ENCODE measurements at regions not wholly inside any gene's neighbourhood (a gene's known extent, or its start where the extent isn't known, plus 50 kb on each side); places are given as distances from the start of the nearest gene placed in this dataset.

GRCh38 chr19:28066988-28067387, 1146.0 kb downstream of the UQCRFS1 start:
- no peak overlapping the region for H3K4me3 Mint-ChIP-seq (ENCODE audit: unreplicated experiment)
- CTCF ChIA-PET, result no interaction called here

GRCh38 chr19:28066161-28066560, 1146.8 kb downstream of the UQCRFS1 start:
- no peaks in the 10 kb centered on the region for H3K36me3 Mint-ChIP-seq (ENCODE audit: insufficient read depth, unreplicated experiment)
- intact Hi-C loops (cut with micrococcal nuclease), result no loop called here
- H3K9me3 Mint-ChIP-seq (ENCODE audit: unreplicated experiment), result peaks cover 23% of the 10 kb centered on the region
- no peaks in the 10 kb centered on the region for H3K4me1 Mint-ChIP-seq (ENCODE audit: insufficient read depth, unreplicated experiment)
- DNase-seq (ENCODE audit: unreplicated experiment), result no peak
- POLR2A ChIA-PET, result no interaction called here
- no peak overlapping the region for H3K4me3 Mint-ChIP-seq (ENCODE audit: unreplicated experiment)
- CTCF ChIA-PET, result interaction anchor here (0.8 kb wide), 1 partner anchor 82 kb away, joined by 3 read pairs; no protein-coding TSS in a partner anchor
- no TSS peak for BruUV-seq (replicated peaks)
- TF ChIP-seq CTCF (IDR thresholded peaks at IDR 0.05; ENCODE audit: unreplicated experiment), result no peak
- H3K27ac Mint-ChIP-seq (ENCODE audit: low read depth, unreplicated experiment), result no peak overlapping the region
- no peaks in the 10 kb centered on the region for H3K27me3 Mint-ChIP-seq (ENCODE audit: insufficient read depth, unreplicated experiment)

More at GRCh38 chr19:28066988-28067387, 1146.0 kb downstream of the UQCRFS1 start:
- POLR2A ChIA-PET, result no interaction called here
- no TSS peak for BruUV-seq (replicated peaks)
- no peak for TF ChIP-seq CTCF (IDR thresholded peaks at IDR 0.05; ENCODE audit: unreplicated experiment)
- no peaks in the 10 kb centered on the region for H3K4me1 Mint-ChIP-seq (ENCODE audit: insufficient read depth, unreplicated experiment)
- peaks cover 23% of the 10 kb centered on the region for H3K9me3 Mint-ChIP-seq (ENCODE audit: unreplicated experiment)
- DNase-seq (ENCODE audit: unreplicated experiment), result no peak
- H3K27ac Mint-ChIP-seq (ENCODE audit: low read depth, unreplicated experiment), result no peak overlapping the region
- intact Hi-C loops (cut with micrococcal nuclease), result no loop called here
- no peaks in the 10 kb centered on the region for H3K27me3 Mint-ChIP-seq (ENCODE audit: insufficient read depth, unreplicated experiment)
- no peaks in the 10 kb centered on the region for H3K36me3 Mint-ChIP-seq (ENCODE audit: insufficient read depth, unreplicated experiment)

GRCh38 chr19:28065026-28065425, 1147.9 kb downstream of the UQCRFS1 start:
- Mint-ChIP-seq H3K4me3 (ENCODE audit: unreplicated experiment) (no peak overlapping the region), H3K36me3 (ENCODE audit: insufficient read depth, unreplicated experiment) (no peaks in the 10 kb centered on the region), H3K27me3 (ENCODE audit: insufficient read depth, unreplicated experiment) (no peaks in the 10 kb centered on the region), H3K27ac (ENCODE audit: low read depth, unreplicated experiment) (no peak overlapping the region), H3K4me1 (ENCODE audit: insufficient read depth, unreplicated experiment) (no peaks in the 10 kb centered on the region), H3K9me3 (ENCODE audit: unreplicated experiment) (peaks cover 23% of the 10 kb centered on the region)
- no TSS peak for BruUV-seq (replicated peaks)
- intact Hi-C loops (cut with micrococcal nuclease), result no loop called here
- no peak for TF ChIP-seq CTCF (IDR thresholded peaks at IDR 0.05; ENCODE audit: unreplicated experiment)
- DNase-seq (ENCODE audit: unreplicated experiment), result no peak
- POLR2A ChIA-PET, result interaction anchor here (0.5 kb wide), 1 partner anchor 44 kb away, joined by 3 read pairs; no protein-coding TSS in a partner anchor
- CTCF ChIA-PET, result no interaction called here

- Mint-ChIP-seq H3K4me3 (ENCODE audit: unreplicated experiment) (no peak overlapping the region), H3K27me3 (ENCODE audit: insufficient read depth, unreplicated experiment) (no peaks in the 10 kb centered on the region), H3K4me1 (ENCODE audit: insufficient read depth, unreplicated experiment) (no peaks in the 10 kb centered on the region), H3K9me3 (ENCODE audit: unreplicated experiment) (peaks cover 23% of the 10 kb centered on the region), H3K36me3 (ENCODE audit: insufficient read depth, unreplicated experiment) (no peaks in the 10 kb centered on the region), H3K27ac (ENCODE audit: low read depth, unreplicated experiment) (no peak overlapping the region)
- DNase-seq (ENCODE audit: unreplicated experiment), result no peak
- no peak for TF ChIP-seq CTCF (IDR thresholded peaks at IDR 0.05; ENCODE audit: unreplicated experiment)
- ChIA-PET POLR2A (no interaction called here), CTCF (no interaction called here)
- BruUV-seq (replicated peaks), result no TSS peak
- intact Hi-C loops (cut with micrococcal nuclease), result no loop called here
Observed at GRCh38 chr19:28063702-28064101, 1149.2 kb downstream of the UQCRFS1 start.
